ENCODE measurements at regions not wholly inside any gene's neighbourhood (a gene's known extent, or its start where the extent isn't known, plus 50 kb on each side); places are given as distances from the start of the nearest gene placed in this dataset.
"Not testable (repeated sequence)": the region's sequence is repeated elsewhere in the genome, so short reads cannot be mapped to it uniquely, and the experiment has no call there.

DNA sequence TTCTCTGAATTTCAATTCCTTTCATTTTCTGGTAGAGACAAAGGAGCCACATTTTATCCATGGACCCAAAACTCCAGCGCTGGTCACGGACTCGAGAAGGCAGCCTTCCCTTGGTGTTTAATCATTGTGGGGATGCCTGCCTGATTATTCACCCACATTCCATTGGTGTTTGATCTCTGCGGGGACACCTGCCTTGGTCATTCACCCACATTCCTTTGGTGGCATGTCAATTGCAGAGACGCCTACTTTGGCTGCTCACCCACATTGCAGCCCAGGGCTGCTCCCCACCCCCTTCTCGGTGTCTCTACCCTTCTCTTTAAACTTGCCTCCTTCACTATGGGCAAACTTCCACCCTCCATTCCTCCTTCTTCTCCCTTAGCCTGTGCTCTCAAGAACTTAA, 780.7 kb upstream of the POU3F4 start:
- not testable (repeated sequence) for DNase-seq

DNA sequence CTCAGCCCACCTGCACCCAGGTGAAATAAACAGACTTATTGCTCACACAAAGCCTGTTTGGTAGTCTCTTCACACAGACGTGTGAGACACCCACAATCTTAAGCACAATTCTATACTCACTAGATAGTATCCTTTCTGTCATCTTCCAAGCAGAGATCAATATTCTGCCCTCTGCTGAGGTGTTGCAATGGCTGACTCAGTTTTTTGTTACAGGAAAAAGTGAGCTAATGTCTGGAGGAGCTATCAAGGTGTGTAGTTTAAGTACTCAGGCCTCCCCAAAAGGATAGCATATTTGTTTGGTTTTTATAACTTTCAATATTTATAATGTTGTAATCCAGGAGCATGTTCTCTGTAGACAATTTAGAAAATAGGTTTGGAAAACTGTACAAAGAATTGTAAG, 775.2 kb upstream of the POU3F4 start:
- no peaks in the 10 kb centered on the region for H3K9me3 ChIP-seq (ENCODE audit: control insufficient read depth in 2 of 2, low read length in 2 of 2)
- no peak for ATAC-seq (ENCODE audit: low read depth in 2 of 2)
- H3K9me3 Mint-ChIP-seq, result no peaks in the 10 kb centered on the region

More for the DNA sequence above, 780.7 kb upstream of the POU3F4 start:
- not testable (repeated sequence) for H3K9me3 ChIP-seq (ENCODE audit: control insufficient read depth in 2 of 2, low read length in 2 of 2); H3K27ac Mint-ChIP-seq; H3K27me3 ChIP-seq (ENCODE audit: control insufficient read depth, insufficient read depth, low read length); H3K4me1 Mint-ChIP-seq; H3K4me3 ChIP-seq (ENCODE audit: low read depth, low read length); H3K36me3 ChIP-seq (ENCODE audit: control insufficient read depth, insufficient read depth, low read length); H3K4me1 ChIP-seq (ENCODE audit: control insufficient read depth, insufficient read depth, low read length, poor library complexity, severe bottlenecking); ATAC-seq (ENCODE audit: low read depth in 2 of 2); H3K9me3 Mint-ChIP-seq; H3K27me3 Mint-ChIP-seq; H3K27ac ChIP-seq (ENCODE audit: insufficient read depth, low read length, poor library complexity, severe bottlenecking); H3K4me3 Mint-ChIP-seq; H3K36me3 Mint-ChIP-seq

DNA sequence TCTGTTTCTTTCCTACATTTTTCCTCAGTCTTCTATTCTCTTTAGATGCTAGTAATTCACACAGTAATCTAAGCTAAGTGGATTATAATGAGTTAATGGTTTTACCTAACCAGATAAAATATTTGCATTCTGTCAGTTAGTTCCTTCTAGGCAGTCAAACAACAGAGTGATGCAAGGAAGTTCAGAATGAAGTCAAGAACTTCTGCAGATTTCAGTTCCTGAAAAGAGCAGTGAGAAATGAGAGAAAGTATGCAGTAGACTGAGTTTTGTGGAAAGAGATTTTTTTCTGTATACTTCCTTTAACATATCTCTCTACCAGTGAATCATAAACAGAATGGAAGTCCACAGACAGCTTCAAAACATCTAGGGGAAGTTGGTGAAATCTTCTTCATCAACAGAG, 774.0 kb upstream of the POU3F4 start:
- ATAC-seq (ENCODE audit: low read depth in 2 of 2) (no peak), DNase-seq (no peak)
- Mint-ChIP-seq H3K36me3 (no peaks in the 10 kb centered on the region), H3K4me1 (no peaks in the 10 kb centered on the region), H3K27ac (no peak overlapping the region), H3K4me3 (no peak overlapping the region), H3K27me3 (no peaks in the 10 kb centered on the region), H3K9me3 (no peaks in the 10 kb centered on the region)
- no peaks in the 10 kb centered on the region for H3K36me3 ChIP-seq (ENCODE audit: control insufficient read depth, insufficient read depth, low read length)
- H3K27me3 ChIP-seq (ENCODE audit: control insufficient read depth, insufficient read depth, low read length), result no peaks in the 10 kb centered on the region
- no peak overlapping the region for H3K27ac ChIP-seq (ENCODE audit: insufficient read depth, low read length, poor library complexity, severe bottlenecking)
- no peak overlapping the region for H3K4me3 ChIP-seq (ENCODE audit: low read depth, low read length)
- H3K4me1 ChIP-seq (ENCODE audit: control insufficient read depth, insufficient read depth, low read length, poor library complexity, severe bottlenecking), result no peaks in the 10 kb centered on the region
- no peaks in the 10 kb centered on the region for H3K9me3 ChIP-seq (ENCODE audit: control insufficient read depth in 2 of 2, low read length in 2 of 2)

More for the DNA sequence above, 775.2 kb upstream of the POU3F4 start:
- H3K27me3 ChIP-seq (ENCODE audit: control insufficient read depth, insufficient read depth, low read length), result no peaks in the 10 kb centered on the region
- DNase-seq, result no peak
- H3K27ac ChIP-seq (ENCODE audit: insufficient read depth, low read length, poor library complexity, severe bottlenecking), result no peak overlapping the region
- H3K4me3 ChIP-seq (ENCODE audit: low read depth, low read length), result no peak overlapping the region
- Mint-ChIP-seq H3K4me1 (no peaks in the 10 kb centered on the region), H3K27ac (no peak overlapping the region), H3K27me3 (no peaks in the 10 kb centered on the region), H3K36me3 (no peaks in the 10 kb centered on the region), H3K4me3 (no peak overlapping the region)
- no peaks in the 10 kb centered on the region for H3K36me3 ChIP-seq (ENCODE audit: control insufficient read depth, insufficient read depth, low read length)
- H3K4me1 ChIP-seq (ENCODE audit: control insufficient read depth, insufficient read depth, low read length, poor library complexity, severe bottlenecking), result no peaks in the 10 kb centered on the region

DNA sequence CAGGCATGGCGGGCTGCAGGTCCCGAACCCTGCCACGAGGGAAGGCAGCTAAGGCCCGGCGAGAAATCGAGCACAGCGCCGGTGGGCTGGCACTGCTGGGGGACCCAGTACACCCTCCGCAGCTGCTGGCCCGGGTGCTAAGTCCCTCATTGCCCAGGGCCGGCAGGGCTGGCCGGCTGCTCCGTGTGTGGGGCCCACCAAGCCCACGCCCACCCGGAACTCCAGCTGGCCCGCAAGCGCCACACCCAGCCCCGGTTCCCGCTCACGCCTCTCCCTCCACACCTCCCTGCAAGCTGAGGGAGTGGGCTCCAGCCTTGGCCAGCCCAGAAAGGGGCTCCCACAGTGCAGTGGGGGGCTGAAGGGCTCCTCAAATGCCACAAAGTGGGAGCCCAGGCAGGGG, 769.8 kb upstream of the POU3F4 start:
- not testable (repeated sequence) for H3K9me3 Mint-ChIP-seq; H3K4me3 Mint-ChIP-seq; H3K27me3 ChIP-seq (ENCODE audit: control insufficient read depth, insufficient read depth, low read length); H3K4me1 ChIP-seq (ENCODE audit: control insufficient read depth, insufficient read depth, low read length, poor library complexity, severe bottlenecking); H3K4me3 ChIP-seq (ENCODE audit: low read depth, low read length); H3K36me3 Mint-ChIP-seq; ATAC-seq (ENCODE audit: low read depth in 2 of 2); H3K4me1 Mint-ChIP-seq; H3K9me3 ChIP-seq (ENCODE audit: control insufficient read depth in 2 of 2, low read length in 2 of 2); H3K36me3 ChIP-seq (ENCODE audit: control insufficient read depth, insufficient read depth, low read length); DNase-seq; H3K27ac ChIP-seq (ENCODE audit: insufficient read depth, low read length, poor library complexity, severe bottlenecking); H3K27me3 Mint-ChIP-seq; H3K27ac Mint-ChIP-seq

DNA sequence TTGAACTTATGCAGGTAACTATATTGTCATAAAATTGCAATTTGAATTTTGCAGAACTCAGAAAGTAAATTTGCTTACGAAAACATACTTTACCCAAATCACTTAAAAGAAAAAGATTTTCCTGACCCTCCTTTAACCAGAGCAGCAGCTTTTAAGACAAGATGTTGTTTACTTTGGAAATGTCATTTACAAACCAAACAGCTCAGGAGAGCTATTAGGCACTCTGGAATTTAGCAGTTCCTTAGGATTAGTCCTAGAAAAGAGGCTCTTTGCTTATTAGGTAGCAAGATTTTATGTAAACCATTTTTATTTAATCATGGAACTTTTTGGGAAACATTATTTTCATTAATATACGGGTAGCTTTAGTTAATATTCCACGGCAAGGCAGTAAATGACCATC, 765.7 kb upstream of the POU3F4 start:
- Mint-ChIP-seq H3K27ac (no peak overlapping the region), H3K4me3 (no peak overlapping the region), H3K27me3 (no peaks in the 10 kb centered on the region), H3K4me1 (no peaks in the 10 kb centered on the region), H3K9me3 (peaks cover 0 to 1% (median 0%) of the 10 kb centered on the region in 7 donors), H3K36me3 (no peaks in the 10 kb centered on the region)
- Histone ChIP-seq H3K27ac (ENCODE audit: insufficient read depth, low read length, poor library complexity, severe bottlenecking) (no peak overlapping the region), H3K27me3 (ENCODE audit: control insufficient read depth, insufficient read depth, low read length) (no peaks in the 10 kb centered on the region), H3K4me1 (ENCODE audit: control insufficient read depth, insufficient read depth, low read length, poor library complexity, severe bottlenecking) (no peaks in the 10 kb centered on the region), H3K36me3 (ENCODE audit: control insufficient read depth, insufficient read depth, low read length) (no peaks in the 10 kb centered on the region), H3K4me3 (ENCODE audit: low read depth, low read length) (no peak overlapping the region), H3K9me3 (ENCODE audit: control insufficient read depth in 2 of 2, low read length in 2 of 2) (no peaks in the 10 kb centered on the region)
- no peak for DNase-seq
- no peak for ATAC-seq (ENCODE audit: low read depth in 2 of 2)

DNA sequence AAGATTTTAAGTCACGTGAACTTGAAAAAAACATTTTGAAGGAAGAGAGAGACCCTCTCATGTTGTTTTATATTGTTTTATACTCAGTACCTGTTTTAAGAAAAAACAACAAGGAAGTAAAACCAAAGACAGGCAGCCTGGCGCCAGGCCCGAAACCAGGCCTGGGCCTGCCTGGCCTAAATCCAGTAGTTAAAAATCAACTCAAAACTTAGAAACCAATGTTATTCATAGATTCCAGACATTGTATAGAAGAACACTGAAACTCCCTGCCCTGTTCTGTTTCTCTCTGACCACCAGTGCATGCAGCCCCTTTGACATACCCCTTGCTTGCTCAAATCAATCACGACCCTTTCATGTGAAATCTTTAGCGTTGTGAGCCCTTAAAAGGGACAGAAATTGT, 762.4 kb upstream of the POU3F4 start:
- not testable (repeated sequence) for H3K9me3 ChIP-seq (ENCODE audit: control insufficient read depth in 2 of 2, low read length in 2 of 2); ATAC-seq (ENCODE audit: low read depth in 2 of 2); H3K27me3 ChIP-seq (ENCODE audit: control insufficient read depth, insufficient read depth, low read length); H3K4me3 Mint-ChIP-seq; H3K4me1 Mint-ChIP-seq; H3K4me1 ChIP-seq (ENCODE audit: control insufficient read depth, insufficient read depth, low read length, poor library complexity, severe bottlenecking); H3K27ac Mint-ChIP-seq; H3K4me3 ChIP-seq (ENCODE audit: low read depth, low read length); H3K27ac ChIP-seq (ENCODE audit: insufficient read depth, low read length, poor library complexity, severe bottlenecking); H3K36me3 ChIP-seq (ENCODE audit: control insufficient read depth, insufficient read depth, low read length); H3K27me3 Mint-ChIP-seq; DNase-seq; H3K36me3 Mint-ChIP-seq; H3K9me3 Mint-ChIP-seq

DNA sequence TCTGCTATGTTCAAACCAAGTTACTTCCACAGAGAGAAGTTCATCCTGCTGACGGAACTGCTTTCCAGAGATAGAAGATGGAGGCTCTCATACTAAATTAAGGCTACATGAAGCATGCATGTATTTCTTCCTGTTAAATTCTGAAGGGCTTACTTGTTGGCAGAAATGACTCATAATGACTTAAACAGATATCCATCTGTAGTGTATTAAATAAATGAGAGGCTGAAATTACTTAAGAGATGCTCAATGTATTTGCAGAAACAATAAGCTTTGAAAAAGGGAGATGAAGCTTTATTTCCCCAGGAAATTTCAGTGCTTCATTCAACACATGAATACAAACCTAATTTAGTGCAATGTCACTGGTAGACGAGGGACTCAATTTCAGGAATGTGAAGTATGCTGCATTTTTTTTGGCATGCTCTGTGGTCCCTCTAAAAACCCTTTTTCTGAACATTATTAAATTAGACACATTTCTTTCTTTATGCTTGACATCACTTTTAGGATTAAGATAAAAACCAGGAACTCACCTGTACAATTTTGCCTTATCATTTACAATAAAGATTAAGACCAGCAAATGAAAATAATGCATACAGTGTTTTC, 759.1 kb upstream of the POU3F4 start:
- DNase-seq (no peak), ATAC-seq (ENCODE audit: low read depth in 2 of 2) (no peak)
- Histone ChIP-seq H3K27ac (ENCODE audit: insufficient read depth, low read length, poor library complexity, severe bottlenecking) (no peak overlapping the region), H3K4me3 (ENCODE audit: low read depth, low read length) (no peak overlapping the region), H3K36me3 (ENCODE audit: control insufficient read depth, insufficient read depth, low read length) (no peaks in the 10 kb centered on the region), H3K4me1 (ENCODE audit: control insufficient read depth, insufficient read depth, low read length, poor library complexity, severe bottlenecking) (no peaks in the 10 kb centered on the region), H3K9me3 (ENCODE audit: control insufficient read depth in 2 of 2, low read length in 2 of 2) (no peaks in the 10 kb centered on the region), H3K27me3 (ENCODE audit: control insufficient read depth, insufficient read depth, low read length) (no peaks in the 10 kb centered on the region)
- H3K36me3 Mint-ChIP-seq, result no peaks in the 10 kb centered on the region
- no peak overlapping the region for H3K4me3 Mint-ChIP-seq
- H3K4me1 Mint-ChIP-seq, result no peaks in the 10 kb centered on the region
- H3K27ac Mint-ChIP-seq, result no peak overlapping the region
- H3K9me3 Mint-ChIP-seq, result peaks cover 0 to 2% (median 0%) of the 10 kb centered on the region in 7 donors
- no peaks in the 10 kb centered on the region for H3K27me3 Mint-ChIP-seq

DNA sequence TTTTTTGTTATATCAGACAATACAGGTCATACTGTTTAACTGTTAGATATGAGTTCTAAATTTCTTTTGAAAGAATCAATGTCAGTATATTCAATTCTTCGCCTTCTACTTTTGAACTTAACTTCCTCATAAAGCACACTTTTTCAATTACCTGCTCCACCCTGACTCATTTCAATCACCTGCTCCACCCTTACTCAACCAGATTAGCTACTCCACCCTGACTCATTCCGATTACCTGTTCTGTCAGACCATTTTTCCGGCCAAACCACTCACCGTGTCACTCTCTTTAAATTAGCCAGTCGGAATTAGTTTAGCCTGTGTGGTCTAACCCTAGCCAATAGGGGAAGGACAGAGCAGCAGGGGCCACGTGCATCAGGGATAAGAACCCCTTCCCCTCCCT, 751.8 kb upstream of the POU3F4 start:
- no peak overlapping the region for H3K4me3 Mint-ChIP-seq
- H3K27ac ChIP-seq (ENCODE audit: insufficient read depth, low read length, poor library complexity, severe bottlenecking), result no peak overlapping the region
- H3K27me3 ChIP-seq (ENCODE audit: control insufficient read depth, insufficient read depth, low read length), result no peaks in the 10 kb centered on the region
- H3K9me3 Mint-ChIP-seq, result peaks cover 0 to 6% (median 0%) of the 10 kb centered on the region in 7 donors
- no peaks in the 10 kb centered on the region for H3K27me3 Mint-ChIP-seq
- no peaks in the 10 kb centered on the region for H3K36me3 ChIP-seq (ENCODE audit: control insufficient read depth, insufficient read depth, low read length)
- H3K4me3 ChIP-seq (ENCODE audit: low read depth, low read length), result no peak overlapping the region
- DNase-seq (no peak), ATAC-seq (ENCODE audit: low read depth in 2 of 2) (no peak)
- H3K4me1 Mint-ChIP-seq, result no peaks in the 10 kb centered on the region
- no peak overlapping the region for H3K27ac Mint-ChIP-seq
- H3K4me1 ChIP-seq (ENCODE audit: control insufficient read depth, insufficient read depth, low read length, poor library complexity, severe bottlenecking), result no peaks in the 10 kb centered on the region
- no peaks in the 10 kb centered on the region for H3K36me3 Mint-ChIP-seq
- no peaks in the 10 kb centered on the region for H3K9me3 ChIP-seq (ENCODE audit: control insufficient read depth in 2 of 2, low read length in 2 of 2)
